Osteoblast (primary cell): ENCODE measurements at regions not wholly inside any gene's neighbourhood (a gene's known extent, or its start where the extent isn't known, plus 50 kb on each side); places are given as distances from the start of the nearest gene placed in this dataset.
A peak's percentile ranks its signal among the peaks of the same experiment; 100 is the strongest.

Source experiments
- DNase-seq: peaks from one replicate; pipeline ENCODE4 v3.0.0; 2011; ENCODE audit warnings: low spot score, mixed read lengths; ENCODE audit not compliant: insufficient read length; ENCODE audit errors: missing footprints
- H2AFZ ChIP-seq: 2 replicates; pipeline ENCODE4 v1.6.0; 2011; ENCODE audit warnings: mild to moderate bottlenecking, low read length
- H3K27ac ChIP-seq: 2 replicates; pipeline ENCODE4 v1.5.1; 2011; ENCODE audit warnings: mild to moderate bottlenecking, low read depth, low read length, moderate library complexity
- H3K27me3 ChIP-seq: 2 replicates; pipeline ENCODE4 v1.6.0; 2012; ENCODE audit warnings: mild to moderate bottlenecking, control low read depth, inconsistent platforms, low read length, moderate library complexity; ENCODE audit not compliant: insufficient read depth
- H3K36me3 ChIP-seq: 2 replicates; pipeline ENCODE4 v1.5.1; 2011; ENCODE audit warnings: mild to moderate bottlenecking, low read length, control low read depth, moderate library complexity; ENCODE audit not compliant: insufficient read depth
- H3K4me1 ChIP-seq: 2 replicates; pipeline ENCODE4 v1.5.1; 2011; ENCODE audit warnings: mild to moderate bottlenecking, low read length, control low read depth, moderate library complexity; ENCODE audit not compliant: insufficient read depth
- H3K4me2 ChIP-seq: 2 replicates; pipeline ENCODE4 v1.6.0; 2011; ENCODE audit warnings: mild to moderate bottlenecking, low read length; ENCODE audit not compliant: insufficient read depth
- H3K4me3 ChIP-seq: fragments of 200-600 bp; sonication (generic); 3 replicates; pipeline ENCODE4 v1.5.1; 2012; ENCODE audit warnings: mild to moderate bottlenecking, low read length, inconsistent platforms; ENCODE audit not compliant: insufficient read depth
- H3K79me2 ChIP-seq: 2 replicates; pipeline ENCODE4 v1.6.0; 2012; ENCODE audit warnings: mild to moderate bottlenecking, low read length, control low read depth, inconsistent platforms; ENCODE audit not compliant: insufficient read depth
- H3K9me3 ChIP-seq: 2 replicates; pipeline ENCODE4 v1.5.1; 2011; ENCODE audit warnings: low read depth, low read length, control low read depth
- H4K20me1 ChIP-seq: 2 replicates; pipeline ENCODE4 v1.6.0; 2012; ENCODE audit warnings: mild to moderate bottlenecking, low read length, control low read depth; ENCODE audit not compliant: insufficient read depth
- CTCF ChIP-seq: IDR thresholded peaks from 2 replicates; pipeline ENCODE4 v1.5.1; 2011; ENCODE audit warnings: mild to moderate bottlenecking, low read depth, low read length, moderate library complexity; ENCODE audit errors: extremely low read depth

GRCh38 chr11:69558519-69558941, 77.1 kb downstream of the LINC01488 start:
- DNase-seq: no peak
- H3K4me2 ChIP-seq: no peak overlapping the region

GRCh38 chr11:69559181-69559580, 77.7 kb downstream of the LINC01488 start:
- Histone ChIP-seq H3K4me3 (no peak overlapping the region), H2AFZ (no peak overlapping the region), H3K79me2 (no peaks in the 10 kb centered on the region), H3K9me3 (no peaks in the 10 kb centered on the region), H3K4me1 (peaks cover 4% of the 10 kb centered on the region), H3K4me2 (no peak overlapping the region), H3K27me3 (no peaks in the 10 kb centered on the region), H4K20me1 (no peaks in the 10 kb centered on the region), H3K36me3 (no peaks in the 10 kb centered on the region), H3K27ac (no peak overlapping the region)
- no peak for TF ChIP-seq CTCF
- DNase-seq: peak; percentile 58

More at GRCh38 chr11:69558519-69558941, 77.1 kb downstream of the LINC01488 start:
- H3K9me3 ChIP-seq: no peaks in the 10 kb centered on the region
- TF ChIP-seq CTCF: no peak
- H3K4me3 ChIP-seq: no peak overlapping the region
- no peaks in the 10 kb centered on the region for H3K79me2 ChIP-seq
- no peaks in the 10 kb centered on the region for H4K20me1 ChIP-seq
- H3K27ac ChIP-seq: no peak overlapping the region
- H2AFZ ChIP-seq: no peak overlapping the region
- peaks cover 4% of the 10 kb centered on the region for H3K4me1 ChIP-seq
- no peaks in the 10 kb centered on the region for H3K27me3 ChIP-seq
- H3K36me3 ChIP-seq: no peaks in the 10 kb centered on the region

GRCh38 chr11:69560141-69560790, 78.8 kb downstream of the LINC01488 start:
- H3K4me1 ChIP-seq: peaks cover 4% of the 10 kb centered on the region
- H3K4me2 ChIP-seq: no peak overlapping the region
- H3K4me3 ChIP-seq: no peak overlapping the region
- H3K36me3 ChIP-seq: no peaks in the 10 kb centered on the region
- H4K20me1 ChIP-seq: no peaks in the 10 kb centered on the region
- no peak overlapping the region for H2AFZ ChIP-seq
- DNase-seq: no peak
- no peaks in the 10 kb centered on the region for H3K9me3 ChIP-seq
- H3K27me3 ChIP-seq: no peaks in the 10 kb centered on the region
- TF ChIP-seq CTCF: no peak
- H3K27ac ChIP-seq: no peak overlapping the region
- H3K79me2 ChIP-seq: no peaks in the 10 kb centered on the region

GRCh38 chr11:69562302-69562701, 78.7 kb upstream of the CCND1 start:
- Histone ChIP-seq H3K79me2 (no peaks in the 10 kb centered on the region), H2AFZ (no peak overlapping the region)

More at GRCh38 chr11:69562302-69562701, 78.7 kb upstream of the CCND1 start:
- Histone ChIP-seq H3K27me3 (no peaks in the 10 kb centered on the region), H3K36me3 (no peaks in the 10 kb centered on the region), H4K20me1 (no peaks in the 10 kb centered on the region), H3K4me1 (peaks cover 4% of the 10 kb centered on the region), H3K27ac (no peak overlapping the region), H3K9me3 (no peaks in the 10 kb centered on the region), H3K4me3 (no peak overlapping the region), H3K4me2 (no peak overlapping the region)
- no peak for DNase-seq
- no peak for TF ChIP-seq CTCF
